PC-9 (cell line): ENCODE measurements at regions not wholly inside any gene's neighbourhood (a gene's known extent, or its start where the extent isn't known, plus 50 kb on each side); places are given as distances from the start of the nearest gene placed in this dataset.

ENCODE experiments used
- CTCF ChIP-seq: fragments of 200-600 bp; sonication (generic); conservative IDR thresholded peaks from 2 replicates; pipeline ENCODE4 v1.6.1; 2017; ENCODE audit warnings: mixed run types, antibody characterized with exemption, mild to moderate bottlenecking, moderate library complexity
- EZH2 ChIP-seq: fragments of 200-600 bp; sonication (generic); IDR thresholded peaks from 2 replicates; pipeline ENCODE4 v1.8.0; 2017; ENCODE audit warnings: antibody characterized with exemption, low read depth

DNA sequence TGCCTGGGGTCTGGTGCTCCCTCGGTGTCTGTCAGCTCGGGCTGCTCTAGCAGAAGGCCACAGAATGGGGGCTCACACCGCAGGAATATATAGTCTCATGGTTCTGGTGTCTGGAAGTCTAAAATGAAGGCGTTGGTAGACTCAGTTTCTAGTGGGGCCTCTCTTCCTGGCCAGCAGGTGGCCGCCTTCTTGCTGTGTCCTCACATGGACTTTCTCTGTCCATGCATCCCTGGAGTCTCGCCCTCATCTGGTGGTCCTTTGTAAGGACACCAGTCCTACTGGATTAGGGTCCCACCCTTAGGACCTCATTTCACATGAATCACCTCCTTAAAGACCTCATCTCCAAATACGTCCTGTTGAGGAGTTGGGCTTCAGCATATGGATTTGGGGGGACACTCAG lies 65.7 kb downstream of the RRM2 start:
- TF ChIP-seq CTCF (peak; percentile 62), EZH2 (no peak)
